PC-9 (cell line): ENCODE measurements at regions not wholly inside any gene's neighbourhood (a gene's known extent, or its start where the extent isn't known, plus 50 kb on each side); places are given as distances from the start of the nearest gene placed in this dataset.

ENCODE experiments used
- BruUV-seq: library from RNA; stranded (reverse); fragments of 400-500 nt; replicated peaks from 2 replicates; lab custom pipeline; 2021; lab: Mats Ljungman, UMichigan
- CTCF ChIA-PET: fragments of 300-600 bp; sonication (Branson Sonifier 250); formaldehyde crosslinking; loops from one replicate; lab custom pipeline; 2022; ENCODE audit warnings: antibody characterized with exemption; lab: Charles Lee
- POLR2A ChIA-PET: fragments of 300-600 bp; sonication (Branson Sonifier 250); formaldehyde crosslinking; loops from one replicate; lab custom pipeline; 2022; ENCODE audit warnings: antibody characterized with exemption; ENCODE audit not compliant: unreplicated experiment; lab: Charles Lee
- DNase-seq, 2 experiments: peaks; one replicate each; pipeline versions ENCODE4 v3.0.0 to v3.0.0-alpha.2; 2015 to 2022; ENCODE audit warnings: mixed read lengths in 1 of 2
- H2AFZ ChIP-seq: fragments of 200-600 bp; sonication (generic); 2 replicates; pipeline ENCODE4 v1.8.1; 2017; ENCODE audit warnings: antibody characterized with exemption
- H3F3A ChIP-seq: fragments of 200-600 bp; sonication (generic); 2 replicates; pipeline ENCODE4 v1.8.1; 2017; ENCODE audit warnings: antibody characterized with exemption, mild to moderate bottlenecking, low read depth; ENCODE audit not compliant: insufficient read depth
- H3K27ac ChIP-seq: fragments of 200-600 bp; sonication (generic); 2 replicates; pipeline ENCODE4 v1.6.1; 2016; ENCODE audit warnings: mixed run types
- H3K27me3 ChIP-seq: fragments of 200-600 bp; sonication (generic); 2 replicates; pipeline ENCODE4 v1.6.1; 2016; ENCODE audit warnings: low read depth, mixed run types; ENCODE audit not compliant: insufficient read depth
- H3K36me3 ChIP-seq: fragments of 200-600 bp; sonication (generic); 2 replicates; pipeline ENCODE4 v1.6.1; 2016; ENCODE audit warnings: low read depth, mixed run types
- H3K4me1 ChIP-seq: fragments of 200-600 bp; sonication (generic); replicated peaks from 2 replicates; pipeline ENCODE4 v1.6.1; 2016; ENCODE audit warnings: mixed run types; ENCODE audit not compliant: insufficient read depth
- H3K4me2 ChIP-seq: fragments of 200-600 bp; sonication (generic); 2 replicates; pipeline ENCODE4 v1.6.1; 2017; ENCODE audit warnings: mixed run types
- H3K4me3 ChIP-seq: fragments of 200-600 bp; sonication (generic); 2 replicates; pipeline ENCODE4 v1.6.1; 2016; ENCODE audit warnings: mixed run types
- H3K79me2 ChIP-seq: fragments of 200-600 bp; sonication (generic); 2 replicates; pipeline ENCODE4 v1.6.1; 2017; ENCODE audit warnings: low read depth, mixed run types
- H3K9me2 ChIP-seq: fragments of 200-600 bp; sonication (generic); 2 replicates; pipeline ENCODE4 v1.8.1; 2017; ENCODE audit warnings: mild to moderate bottlenecking; ENCODE audit not compliant: insufficient read depth
- H3K9me3 ChIP-seq: fragments of 200-600 bp; sonication (generic); 2 replicates; pipeline ENCODE4 v1.8.1; 2016; ENCODE audit warnings: low read depth; ENCODE audit not compliant: insufficient read depth
- H4K20me1 ChIP-seq: fragments of 200-600 bp; sonication (generic); 2 replicates; pipeline ENCODE4 v1.8.1; 2017; ENCODE audit not compliant: insufficient read depth
- EZH2 ChIP-seq: fragments of 200-600 bp; sonication (generic); IDR thresholded peaks from 2 replicates; pipeline ENCODE4 v1.8.0; 2017; ENCODE audit warnings: antibody characterized with exemption, low read depth
- intact Hi-C: fragments of 100-400 bp; cut with micrococcal nuclease; formaldehyde crosslinking; loops from one replicate; pipeline ENCODE4 v1.10.0; 2022; ENCODE audit not compliant: unreplicated experiment
- TF ChIP-seq, protein P1 (sequence below): fragments of 200-600 bp; sonication (generic); conservative IDR thresholded peaks from 2 replicates; pipeline ENCODE4 v1.6.1; 2017; ENCODE audit warnings: mixed run types, antibody characterized with exemption, mild to moderate bottlenecking, moderate library complexity

DNA sequence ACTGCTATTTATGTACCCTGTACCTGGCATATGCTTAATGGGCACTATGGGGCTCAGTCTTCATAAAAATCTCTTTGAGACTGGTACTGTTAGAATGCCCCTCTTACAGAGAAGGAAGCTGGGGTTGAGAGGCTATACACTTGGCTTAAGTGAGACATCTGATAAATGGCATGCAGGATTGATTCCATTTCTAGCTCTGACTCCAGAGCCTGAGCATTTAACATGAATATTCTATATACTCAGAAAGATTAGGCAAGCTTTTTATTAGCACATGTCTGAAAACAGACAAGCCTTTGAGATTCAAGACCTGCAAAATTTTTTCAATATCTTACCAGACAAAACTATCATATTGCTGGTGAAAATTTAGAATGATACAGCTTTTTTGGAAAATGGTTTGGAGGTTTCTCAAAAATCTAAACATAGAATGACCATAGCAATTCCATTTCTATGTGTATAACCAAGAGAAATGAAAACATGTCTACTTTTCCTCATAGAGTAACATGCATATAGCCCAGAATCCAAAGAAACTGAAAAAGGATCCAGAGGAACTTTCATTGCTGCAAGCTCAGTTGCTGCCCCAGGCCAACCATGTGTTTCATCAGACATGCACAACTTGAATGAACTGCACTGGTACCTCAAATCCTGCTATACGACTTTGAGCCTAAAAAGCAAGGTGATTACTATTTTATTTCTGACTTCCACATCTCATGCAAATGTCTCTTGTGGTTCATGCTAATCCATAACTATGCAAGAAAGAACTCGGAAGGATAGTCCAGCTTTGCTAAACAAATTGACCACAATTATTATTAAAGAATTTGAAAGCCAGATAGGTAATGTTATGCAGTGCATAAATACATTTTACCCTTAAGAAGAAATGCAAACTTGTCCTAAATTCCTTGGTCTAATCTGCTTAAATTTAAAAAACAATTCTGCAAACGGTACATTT, 389.0 kb upstream of the GRIA1 start:
- no peak overlapping the region for H3K4me2 ChIP-seq
- no peaks in the 10 kb centered on the region for H3K4me1 ChIP-seq
- no peak overlapping the region for H2AFZ ChIP-seq
- no peaks in the 10 kb centered on the region for H3K27me3 ChIP-seq
- H3F3A ChIP-seq: no peaks in the 10 kb centered on the region
- no peaks in the 10 kb centered on the region for H4K20me1 ChIP-seq
- BruUV-seq: no TSS peak
- no peaks in the 10 kb centered on the region for H3K9me3 ChIP-seq
- TF ChIP-seq, protein P1, sequence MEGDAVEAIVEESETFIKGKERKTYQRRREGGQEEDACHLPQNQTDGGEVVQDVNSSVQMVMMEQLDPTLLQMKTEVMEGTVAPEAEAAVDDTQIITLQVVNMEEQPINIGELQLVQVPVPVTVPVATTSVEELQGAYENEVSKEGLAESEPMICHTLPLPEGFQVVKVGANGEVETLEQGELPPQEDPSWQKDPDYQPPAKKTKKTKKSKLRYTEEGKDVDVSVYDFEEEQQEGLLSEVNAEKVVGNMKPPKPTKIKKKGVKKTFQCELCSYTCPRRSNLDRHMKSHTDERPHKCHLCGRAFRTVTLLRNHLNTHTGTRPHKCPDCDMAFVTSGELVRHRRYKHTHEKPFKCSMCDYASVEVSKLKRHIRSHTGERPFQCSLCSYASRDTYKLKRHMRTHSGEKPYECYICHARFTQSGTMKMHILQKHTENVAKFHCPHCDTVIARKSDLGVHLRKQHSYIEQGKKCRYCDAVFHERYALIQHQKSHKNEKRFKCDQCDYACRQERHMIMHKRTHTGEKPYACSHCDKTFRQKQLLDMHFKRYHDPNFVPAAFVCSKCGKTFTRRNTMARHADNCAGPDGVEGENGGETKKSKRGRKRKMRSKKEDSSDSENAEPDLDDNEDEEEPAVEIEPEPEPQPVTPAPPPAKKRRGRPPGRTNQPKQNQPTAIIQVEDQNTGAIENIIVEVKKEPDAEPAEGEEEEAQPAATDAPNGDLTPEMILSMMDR: no peak
- TF ChIP-seq EZH2: no peak
- ChIA-PET POLR2A (no interaction called here), CTCF (no interaction called here)
- no peaks in the 10 kb centered on the region for H3K36me3 ChIP-seq
- no peak overlapping the region for H3K27ac ChIP-seq
- intact Hi-C loops: no loop called here
- no peaks in the 10 kb centered on the region for H3K79me2 ChIP-seq
- DNase-seq: no peak
- H3K4me3 ChIP-seq: no peak overlapping the region
- H3K9me2 ChIP-seq: no peaks in the 10 kb centered on the region

DNA sequence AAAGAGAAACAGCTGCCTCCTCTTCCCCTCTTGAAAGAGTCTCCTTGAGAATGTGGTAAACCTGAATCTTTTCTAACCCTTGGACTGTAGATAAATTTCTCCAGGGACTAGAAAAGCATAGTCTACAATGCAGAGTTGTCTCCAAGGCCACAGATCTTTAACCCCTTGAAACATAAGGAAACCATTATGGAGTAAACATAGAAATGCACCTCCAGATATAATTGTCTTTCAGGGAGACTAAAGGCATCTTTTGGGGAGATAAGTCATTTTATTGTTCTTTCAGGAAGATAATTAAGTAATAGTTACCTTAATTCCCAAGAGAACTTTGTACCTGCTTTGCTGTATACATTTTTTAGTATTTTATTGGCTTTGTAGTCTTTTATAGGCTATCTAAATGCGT, 373.6 kb upstream of the GRIA1 start:
- no peaks in the 10 kb centered on the region for H3K27me3 ChIP-seq
- no peak for TF ChIP-seq EZH2
- TF ChIP-seq, protein P1: no peak
- intact Hi-C loops: no loop called here
- ChIA-PET CTCF (no interaction called here), POLR2A (no interaction called here)
- no peaks in the 10 kb centered on the region for H3K9me2 ChIP-seq
- H3K4me1 ChIP-seq: no peaks in the 10 kb centered on the region
- no peaks in the 10 kb centered on the region for H3K36me3 ChIP-seq
- H3K4me3 ChIP-seq: no peak overlapping the region
- H3K27ac ChIP-seq: no peak overlapping the region
- H3K79me2 ChIP-seq: no peaks in the 10 kb centered on the region
- H3K4me2 ChIP-seq: no peak overlapping the region
- H3F3A ChIP-seq: no peaks in the 10 kb centered on the region
- no peaks in the 10 kb centered on the region for H3K9me3 ChIP-seq
- no peaks in the 10 kb centered on the region for H4K20me1 ChIP-seq
- DNase-seq: no peak
- no TSS peak for BruUV-seq
- H2AFZ ChIP-seq: no peak overlapping the region

DNA sequence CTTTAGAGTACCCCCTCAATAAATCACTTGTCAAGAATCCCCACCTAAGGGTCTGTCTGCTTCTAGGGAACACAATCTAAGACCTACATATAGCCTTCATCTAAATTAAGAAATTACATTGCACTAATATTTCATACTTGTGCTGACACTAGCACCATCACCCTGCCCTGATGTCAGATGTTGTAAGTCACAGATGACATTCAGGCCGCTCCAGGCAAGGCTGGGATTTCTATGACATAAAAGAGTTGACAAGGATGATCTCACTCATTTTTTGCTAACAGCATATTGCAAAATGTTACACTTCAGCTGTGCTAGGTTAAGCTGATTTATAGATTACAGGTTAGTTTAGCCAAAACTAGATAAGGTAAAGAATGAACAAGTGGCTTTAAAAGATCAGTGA, 372.5 kb upstream of the GRIA1 start:
- Histone ChIP-seq H3K79me2 (no peaks in the 10 kb centered on the region), H3F3A (no peaks in the 10 kb centered on the region), H3K9me2 (no peaks in the 10 kb centered on the region), H3K36me3 (no peaks in the 10 kb centered on the region), H4K20me1 (no peaks in the 10 kb centered on the region), H3K27me3 (no peaks in the 10 kb centered on the region), H3K9me3 (no peaks in the 10 kb centered on the region), H3K27ac (no peak overlapping the region), H3K4me3 (no peak overlapping the region), H2AFZ (no peak overlapping the region), H3K4me1 (no peaks in the 10 kb centered on the region), H3K4me2 (no peak overlapping the region)
- CTCF ChIA-PET: no interaction called here
- no peak for DNase-seq
- BruUV-seq: no TSS peak
- intact Hi-C loops: no loop called here
- TF ChIP-seq, protein P1: no peak
- TF ChIP-seq EZH2: no peak
- POLR2A ChIA-PET: no interaction called here
